COR-L47 (cell line): ENCODE measurements at regions not wholly inside any gene's neighbourhood (a gene's known extent, or its start where the extent isn't known, plus 50 kb on each side); places are given as distances from the start of the nearest gene placed in this dataset.

Source experiments
- DNase-seq: peaks from one replicate; lab custom pipeline; 2025; lab: John Stamatoyannopoulos, UW

DNA sequence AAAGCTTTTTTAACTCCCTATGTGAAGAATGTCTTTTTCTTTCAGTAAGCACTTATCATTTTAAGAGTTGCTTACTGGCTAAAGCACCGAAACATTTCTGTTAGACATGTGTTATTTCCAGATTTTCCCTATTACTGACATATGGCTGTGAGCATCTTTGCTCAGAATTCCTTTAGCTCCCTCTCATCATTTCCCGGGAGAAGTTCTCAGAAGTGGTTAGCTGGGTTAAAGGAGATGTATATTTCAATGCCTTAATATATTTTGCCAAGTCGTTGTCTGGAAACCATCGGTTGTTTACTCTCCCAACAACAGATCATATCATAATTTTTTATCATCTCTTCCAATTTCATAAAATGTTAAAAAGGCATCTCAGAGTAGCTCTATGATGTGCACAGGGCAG, 396.5 kb downstream of the OCA2 start:
- DNase-seq, result no peak

DNA sequence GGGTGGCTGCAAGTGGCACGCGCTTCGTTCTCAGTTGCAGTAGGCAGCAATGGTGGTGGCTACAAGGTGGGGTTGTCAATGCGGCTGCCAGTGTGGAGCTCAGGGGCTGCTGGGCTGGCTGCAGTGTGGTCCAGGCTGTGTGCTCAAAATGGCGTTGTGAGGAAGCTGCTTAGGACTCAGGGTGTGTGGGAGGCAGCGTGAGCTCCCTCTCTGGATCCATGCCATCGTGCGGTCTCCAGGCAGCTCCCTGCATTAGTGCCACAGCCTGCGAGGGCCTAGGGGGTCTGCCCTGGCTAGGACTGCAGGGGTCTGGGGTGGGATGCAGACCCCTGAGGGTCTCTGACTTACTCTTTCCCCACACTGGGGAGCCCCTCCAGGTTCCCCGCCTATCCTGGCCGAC, 397.2 kb downstream of the OCA2 start:
- no peak for DNase-seq

DNA sequence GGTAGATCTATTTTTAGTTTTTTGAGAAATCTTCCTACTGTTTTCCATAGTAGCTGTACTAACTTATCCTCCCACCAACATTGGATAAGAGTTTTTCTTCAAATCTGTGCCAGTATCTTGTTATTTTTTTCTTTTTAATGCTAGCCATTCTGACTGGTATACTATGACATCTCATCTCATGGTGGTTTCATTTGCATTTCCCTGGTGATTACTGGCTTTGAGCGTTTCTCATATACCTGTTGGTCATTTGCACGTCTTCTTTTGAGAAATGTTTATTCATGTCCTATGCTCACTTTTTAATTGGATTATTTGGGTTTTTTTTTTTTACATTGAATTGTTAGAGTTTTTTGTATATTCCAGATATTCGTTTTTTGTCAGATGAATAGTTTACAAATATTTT, 398.1 kb downstream of the OCA2 start:
- no peak for DNase-seq

DNA sequence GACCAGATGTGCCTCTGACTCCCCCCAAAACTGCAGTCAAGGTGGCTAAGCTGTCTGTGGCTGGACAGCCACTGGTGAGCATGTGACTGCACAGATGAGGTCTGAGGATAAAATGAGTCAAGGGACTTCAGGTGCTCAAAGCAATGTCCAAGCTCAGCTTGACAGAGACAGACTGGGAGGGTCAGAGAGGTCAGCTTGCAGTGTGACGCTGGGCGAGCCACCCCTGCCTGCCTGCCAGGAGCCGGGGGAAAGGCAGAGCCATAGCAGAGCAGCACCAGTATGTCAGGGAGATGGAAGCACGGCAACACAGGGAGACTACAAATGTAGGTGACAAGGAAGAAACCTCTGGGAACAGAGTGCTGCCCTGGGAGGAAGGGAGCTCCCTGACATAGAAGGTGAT, 399.4 kb downstream of the OCA2 start:
- DNase-seq, result no peak

DNA sequence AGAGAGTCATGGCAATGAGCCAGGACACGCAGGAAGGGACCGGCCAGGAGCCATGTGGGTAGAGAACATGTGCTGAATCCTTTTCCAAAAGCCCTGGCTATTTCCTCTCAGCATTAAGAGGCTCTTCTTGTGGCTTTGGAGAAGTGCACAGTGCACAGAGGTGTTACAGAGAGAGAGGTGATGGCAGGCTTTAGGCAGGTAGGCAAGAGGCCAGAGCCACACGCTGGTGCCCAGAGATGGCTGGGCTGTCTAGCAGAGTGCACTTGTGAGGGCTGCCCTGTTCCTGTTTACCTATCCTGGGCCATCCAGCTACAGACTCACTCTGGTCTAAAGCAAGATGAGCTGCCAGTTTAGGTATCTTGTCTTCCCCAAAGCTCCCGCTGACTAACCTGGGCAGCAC, 402.6 kb downstream of the OCA2 start:
- no peak for DNase-seq

DNA sequence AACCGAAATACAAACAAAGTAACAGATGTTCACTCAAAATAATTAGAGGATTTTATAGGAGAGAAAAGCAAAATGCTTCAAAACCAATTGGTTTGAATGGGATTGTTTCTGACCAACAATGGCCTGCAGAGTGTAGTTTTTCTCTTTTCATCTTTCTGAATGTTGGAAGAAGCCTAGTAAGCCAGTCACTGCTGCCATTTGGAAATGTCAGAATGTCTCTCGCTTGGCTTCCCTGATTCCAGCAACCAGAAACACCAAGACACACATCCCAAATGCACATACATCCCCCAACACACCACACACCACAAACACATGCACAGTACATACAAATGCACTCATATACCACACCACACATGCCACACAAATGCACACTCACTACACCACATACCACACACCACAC, 403.4 kb downstream of the OCA2 start:
- DNase-seq, result no peak

DNA sequence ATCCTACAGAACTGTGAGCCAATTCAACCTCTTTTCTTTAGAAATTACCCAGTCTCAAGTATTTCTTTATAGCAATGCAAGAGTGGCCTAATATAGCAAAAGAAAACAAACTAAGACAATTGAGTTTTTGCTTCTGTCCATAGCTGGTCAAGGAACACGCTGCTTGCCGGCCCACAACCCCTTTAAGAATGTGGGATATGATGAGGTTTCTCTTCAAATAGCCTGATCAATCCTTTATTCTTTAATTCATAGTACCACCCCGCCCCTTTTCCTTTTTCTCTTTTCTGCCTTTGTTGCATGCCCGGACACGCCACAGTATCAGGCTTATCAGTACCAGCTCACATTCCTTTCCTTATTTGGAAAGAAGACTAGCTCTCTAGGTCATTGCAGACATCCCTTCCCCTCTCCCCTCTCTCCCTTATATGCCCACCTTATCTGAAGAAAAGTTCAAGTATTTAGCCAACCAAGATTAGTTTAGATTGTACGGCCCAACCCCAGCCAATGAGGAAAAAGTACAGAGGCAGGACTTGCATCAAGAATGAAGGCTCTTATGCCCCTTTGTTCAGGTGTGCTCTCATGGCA, 404.5 kb downstream of the OCA2 start:
- no peak for DNase-seq

DNA sequence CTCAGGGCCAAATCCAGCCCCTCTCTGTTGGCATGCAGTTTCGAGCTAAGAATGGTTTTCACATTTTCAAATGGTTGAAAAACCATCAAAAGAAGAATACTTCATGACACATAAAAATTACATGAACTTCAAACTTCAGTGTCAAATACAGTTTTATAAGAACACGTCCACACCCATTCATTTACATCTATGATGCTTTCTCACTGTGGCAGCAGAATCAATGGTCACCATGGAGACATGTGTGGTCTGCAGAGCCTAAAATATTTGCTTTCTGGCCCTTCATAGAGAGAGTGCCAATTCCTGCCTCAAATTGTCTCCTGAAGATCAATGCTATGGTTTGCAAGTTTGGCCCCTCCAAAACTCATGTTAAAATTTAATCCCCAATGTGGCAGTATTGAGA, 405.8 kb downstream of the OCA2 start:
- DNase-seq, result no peak

DNA sequence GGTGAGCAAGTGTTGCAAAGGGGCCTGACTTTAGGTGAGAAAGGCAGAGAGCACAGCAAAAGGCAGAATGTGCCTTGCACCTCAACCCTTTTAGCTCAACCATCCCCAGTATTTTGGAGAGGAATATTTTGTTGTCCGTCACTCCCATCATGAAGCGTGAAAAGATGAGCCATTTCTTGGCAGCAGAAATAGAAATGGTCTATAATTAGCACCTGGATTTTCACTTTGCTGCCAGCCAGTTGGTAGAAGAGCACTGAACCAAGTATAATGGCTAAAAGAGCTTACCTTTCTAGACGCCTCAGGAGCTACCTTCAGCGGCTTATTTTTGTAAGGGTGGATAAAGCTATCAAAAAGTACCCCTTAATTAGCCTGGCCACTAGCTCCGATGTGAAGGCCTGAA, 406.7 kb downstream of the OCA2 start:
- peak; percentile 54 for DNase-seq

DNA sequence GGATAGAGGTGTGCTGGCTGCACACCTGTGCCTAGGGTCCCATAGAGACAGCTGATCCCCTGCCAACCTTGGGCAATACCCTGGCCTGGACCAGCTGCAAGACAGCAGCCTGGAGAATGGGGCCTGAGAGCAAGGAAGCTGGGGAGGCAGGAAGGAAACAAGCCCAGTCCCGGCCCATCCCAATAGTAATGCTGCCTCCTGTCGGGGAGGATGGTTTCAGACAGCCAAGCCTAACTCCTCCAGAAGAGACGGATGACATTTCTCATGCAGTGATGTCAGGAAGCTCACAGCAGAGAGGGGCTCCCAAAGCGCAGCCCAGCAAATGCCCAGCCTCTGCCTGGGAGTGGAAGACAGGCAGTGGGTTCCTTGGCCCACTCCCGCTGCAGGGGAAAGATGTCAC, 408.8 kb downstream of the OCA2 start:
- no peak for DNase-seq

DNA sequence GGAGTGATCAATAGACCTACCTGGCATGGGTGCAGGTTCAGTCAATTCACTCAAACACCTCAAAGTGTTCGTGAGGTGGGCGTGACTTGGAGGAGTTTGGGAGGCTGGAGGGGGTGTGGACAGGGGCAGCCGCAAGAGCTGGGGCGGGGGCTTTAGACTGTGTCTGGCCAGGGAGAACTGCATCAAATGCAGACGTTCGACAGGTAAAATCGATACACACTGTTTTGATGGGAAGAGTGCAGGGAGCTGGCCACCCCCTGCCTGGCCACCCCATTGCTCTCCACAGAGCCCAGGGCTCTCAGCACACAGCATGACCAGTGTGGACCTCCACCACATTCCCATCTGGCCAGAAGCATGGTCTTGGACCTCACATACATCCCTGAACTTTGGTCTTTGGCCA, 412.1 kb downstream of the OCA2 start:
- DNase-seq, result no peak

DNA sequence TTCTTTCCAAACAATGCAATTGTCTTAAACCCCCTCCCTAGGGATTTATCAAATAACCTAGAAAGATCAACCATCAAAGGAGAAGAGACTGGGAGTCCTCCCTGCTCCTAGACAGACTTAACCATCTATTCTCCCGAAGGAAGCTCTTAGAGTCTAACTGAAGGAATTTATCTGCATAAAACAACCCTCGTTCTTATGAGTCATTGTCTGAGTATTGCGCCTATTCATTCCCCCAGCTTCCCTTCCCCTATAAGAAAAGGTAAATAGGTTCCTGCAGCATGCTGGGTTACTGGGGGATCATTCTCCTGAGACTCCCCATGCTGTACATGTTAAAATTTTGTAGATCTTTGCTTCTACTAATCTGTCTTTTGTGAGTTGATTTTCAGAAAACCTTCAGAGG, 412.7 kb downstream of the OCA2 start:
- no peak for DNase-seq

DNA sequence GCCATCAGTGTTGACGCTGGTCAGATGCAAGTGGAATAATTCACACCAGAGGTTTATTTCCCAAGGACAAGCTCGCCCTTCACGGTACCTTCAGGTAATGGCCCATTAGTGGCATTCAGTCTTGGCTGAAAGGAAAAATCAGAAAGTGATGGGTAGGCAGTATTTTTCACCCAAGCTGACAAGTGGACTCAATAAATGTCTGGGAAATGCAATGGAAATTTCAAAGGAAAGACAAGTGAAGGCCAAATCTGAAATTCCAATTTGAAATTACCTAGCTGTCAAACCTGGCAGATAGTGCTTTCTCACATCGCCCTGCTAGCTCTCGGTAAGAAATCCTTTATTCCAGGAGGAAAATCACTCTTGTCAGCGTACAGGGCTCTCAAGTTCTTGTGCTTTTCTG, 413.5 kb downstream of the OCA2 start:
- no peak for DNase-seq

DNA sequence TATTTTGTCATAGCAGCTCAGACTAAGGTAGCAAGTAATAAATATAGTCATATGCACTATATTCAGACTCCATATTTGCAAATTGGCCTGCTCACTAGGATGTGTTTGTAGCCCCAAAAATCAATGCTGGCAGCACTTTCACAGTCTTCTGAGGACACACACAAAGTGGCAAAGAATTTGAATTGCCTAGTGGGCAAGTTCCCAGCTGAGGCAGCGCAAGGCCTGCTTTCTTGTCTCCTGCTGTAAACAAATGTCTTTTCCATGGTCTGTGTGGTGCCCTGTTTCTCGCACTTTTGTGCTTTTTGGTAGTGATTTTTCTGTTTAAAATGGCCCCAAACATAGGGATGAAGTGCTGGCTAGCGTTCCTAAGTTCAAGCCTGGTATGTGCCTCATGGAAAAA, 416.0 kb downstream of the OCA2 start:
- DNase-seq, result no peak

DNA sequence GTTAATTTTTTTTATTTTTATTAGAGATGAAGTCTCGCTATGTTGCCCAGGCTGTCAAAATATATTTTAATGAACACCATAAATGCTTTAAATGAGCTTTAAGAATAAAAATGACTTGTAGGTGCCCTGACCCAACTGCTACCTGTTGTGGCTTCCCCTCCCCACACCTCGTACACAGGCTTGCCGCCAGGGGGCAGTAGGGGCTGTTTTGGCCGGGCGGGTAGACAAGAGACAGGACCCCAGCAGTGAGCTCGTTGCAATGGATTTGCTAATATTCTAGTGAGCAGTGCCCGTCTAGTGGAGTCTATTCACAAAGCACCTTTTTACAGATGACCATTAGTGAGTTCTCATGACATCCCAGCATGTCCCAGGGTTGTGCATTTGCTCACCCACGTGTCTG, 418.1 kb downstream of the OCA2 start:
- DNase-seq, result no peak

DNA sequence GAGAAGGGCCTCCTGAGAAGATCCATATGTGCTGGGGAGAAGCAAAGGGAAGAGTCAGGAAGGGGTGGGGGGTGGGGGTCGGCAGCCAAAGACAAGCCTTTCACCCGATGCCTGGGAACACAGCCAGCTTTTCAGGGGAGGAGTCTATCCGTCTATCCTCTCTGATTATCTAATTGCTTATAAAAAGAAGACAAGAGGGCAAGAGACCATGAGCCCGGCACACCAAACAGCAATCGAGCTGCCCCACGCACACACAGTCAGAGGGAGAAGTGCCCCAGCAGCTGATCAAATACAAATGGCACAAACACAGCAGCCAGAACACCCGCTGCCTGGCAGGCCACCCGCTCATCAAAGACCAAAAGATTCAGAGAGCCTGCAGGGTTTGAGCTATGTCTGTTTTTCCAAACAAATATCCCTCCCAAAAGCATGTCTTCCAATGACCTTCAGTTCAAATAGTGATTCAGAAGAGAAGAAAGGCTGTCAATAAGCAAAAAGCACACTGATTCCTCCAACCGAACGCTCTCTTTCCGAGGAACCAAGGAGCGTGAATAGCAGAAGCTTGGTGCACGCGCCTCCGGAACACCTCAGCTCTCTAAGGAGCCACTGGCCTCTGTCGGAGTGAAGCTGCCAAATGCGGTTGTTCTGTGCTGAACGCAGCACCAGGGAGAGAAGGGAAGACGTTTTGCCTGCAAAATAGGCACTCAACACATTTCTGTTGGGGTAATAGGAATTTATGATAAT, 419.2 kb downstream of the OCA2 start:
- peak; percentile 95 for DNase-seq

DNA sequence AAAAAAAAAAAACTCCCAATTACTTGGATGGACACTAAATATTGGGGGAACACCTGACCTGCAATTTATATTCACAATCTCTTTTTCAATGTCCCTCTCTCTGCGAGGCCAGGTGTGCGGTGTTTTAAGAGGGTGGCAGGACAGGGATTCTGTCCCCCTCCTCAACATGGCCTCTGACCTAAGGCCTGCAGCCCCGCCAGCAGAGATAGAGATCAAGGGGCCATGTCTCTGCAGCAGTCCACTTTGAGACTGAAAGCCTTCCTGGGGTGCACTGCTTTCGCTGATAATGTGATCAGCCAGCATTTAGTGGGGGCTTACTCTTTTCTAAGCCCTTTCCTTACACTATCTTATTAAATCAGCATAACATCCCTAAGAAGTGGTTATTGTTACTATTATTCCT, 419.9 kb downstream of the OCA2 start:
- no peak for DNase-seq

DNA sequence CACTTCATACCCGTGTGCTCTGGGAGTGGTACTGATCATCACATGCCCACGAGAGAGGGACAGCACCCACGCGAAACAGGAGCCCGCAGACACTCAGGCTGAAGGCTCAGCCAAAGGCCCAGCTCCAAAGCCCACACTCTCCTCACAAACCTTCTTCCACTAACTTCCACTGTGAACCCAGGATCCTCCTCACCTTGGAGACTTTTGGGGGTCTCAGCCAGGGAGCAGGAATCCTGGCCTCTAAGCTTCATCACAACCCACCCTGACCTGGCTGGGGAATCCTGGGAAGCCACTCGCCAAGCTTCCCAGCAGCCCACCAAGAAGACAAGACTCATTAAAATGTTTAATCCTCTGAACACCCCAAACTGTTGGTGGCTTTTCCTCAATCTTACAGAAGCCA, 421.2 kb downstream of the OCA2 start:
- no peak for DNase-seq

DNA sequence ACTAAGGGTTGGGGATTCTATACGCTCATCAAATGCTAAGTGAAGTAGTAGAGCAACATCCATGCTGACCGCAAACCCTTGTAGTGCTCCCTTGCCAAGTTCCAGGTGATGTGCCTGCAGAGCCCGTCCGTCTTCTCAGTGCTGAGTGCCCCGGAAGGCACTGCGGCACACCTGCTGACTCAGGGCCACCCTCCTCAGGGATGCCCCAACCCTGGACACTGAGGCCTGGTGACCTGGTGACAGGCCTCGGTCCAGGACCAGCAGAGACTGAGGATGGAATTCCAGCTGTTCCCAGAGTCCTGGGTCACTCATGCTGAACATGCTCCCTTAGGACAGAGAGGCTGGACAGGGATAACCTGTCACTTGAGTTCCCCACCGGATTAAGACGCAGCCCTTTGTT, 422.5 kb downstream of the OCA2 start:
- no peak for DNase-seq

DNA sequence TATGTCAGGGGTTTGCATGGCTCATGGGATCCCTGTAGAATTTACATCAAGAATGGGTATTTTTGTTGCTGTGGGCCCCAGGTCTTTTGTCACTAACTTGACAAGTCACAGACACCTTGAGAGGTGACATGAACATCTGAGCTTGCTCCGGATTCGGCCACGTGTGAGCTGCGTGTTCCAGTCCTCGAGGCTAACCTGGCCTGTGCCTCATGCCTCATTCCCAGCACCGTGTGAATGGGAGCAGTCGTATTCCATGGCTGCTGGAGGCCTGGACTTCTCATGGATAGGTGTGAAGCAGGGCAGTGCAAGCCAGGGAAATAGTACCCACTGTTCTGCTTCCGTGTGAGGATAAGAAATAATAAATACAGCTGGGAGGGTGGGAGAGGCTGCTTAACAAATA, 423.5 kb downstream of the OCA2 start:
- DNase-seq, result no peak

DNA sequence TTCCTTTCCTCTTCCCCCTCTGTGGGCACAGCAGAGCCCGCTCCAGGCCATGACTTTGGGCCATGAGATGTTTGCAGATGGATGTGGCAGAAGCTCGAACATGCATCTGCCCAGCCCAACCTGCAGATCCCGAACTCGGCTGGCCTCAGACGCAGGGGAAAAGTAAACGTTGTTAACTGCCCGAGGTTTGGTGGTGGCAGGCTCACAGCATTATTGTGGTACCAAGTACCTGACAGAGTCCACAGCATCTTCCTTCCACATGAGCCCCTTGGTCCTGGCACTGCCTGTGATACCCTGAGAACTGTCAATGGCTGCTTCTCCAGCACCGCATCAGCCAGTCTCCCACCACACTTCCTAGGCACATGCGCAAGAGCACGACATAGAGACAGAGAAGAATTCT, 424.3 kb downstream of the OCA2 start:
- DNase-seq, result no peak

DNA sequence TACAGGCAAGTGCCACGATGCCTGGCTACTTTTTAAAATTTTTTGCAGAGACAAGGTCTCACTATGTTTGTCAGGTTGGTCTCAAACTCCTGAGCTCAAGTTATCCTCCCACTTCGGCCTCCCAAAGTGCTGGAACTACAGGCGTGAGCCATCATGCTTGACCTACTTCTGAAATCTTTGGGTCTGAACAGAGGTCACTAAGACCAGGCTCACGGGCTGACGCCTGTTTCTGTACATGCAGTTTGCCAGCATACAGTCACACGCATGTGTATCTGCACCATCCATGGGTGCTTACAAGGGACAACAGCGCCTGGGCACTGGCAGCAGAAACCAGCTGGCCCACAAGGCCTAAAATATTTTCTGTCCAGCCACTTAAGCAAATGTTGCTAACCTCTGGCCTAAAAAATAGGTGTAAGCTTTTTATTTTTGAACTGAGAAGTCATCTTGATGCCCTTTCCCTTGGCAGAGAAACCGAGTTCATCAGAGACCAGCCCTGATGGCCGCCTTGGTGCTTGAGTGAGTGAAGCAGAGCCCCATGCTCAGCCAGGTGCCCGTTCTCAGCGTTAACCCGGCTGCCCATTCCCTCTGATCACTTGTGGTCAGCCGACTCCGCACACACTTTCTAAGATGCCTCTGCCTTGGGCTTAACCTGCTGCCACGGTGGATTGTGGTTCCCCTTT, 425.2 kb downstream of the OCA2 start:
- DNase-seq, result no peak

DNA sequence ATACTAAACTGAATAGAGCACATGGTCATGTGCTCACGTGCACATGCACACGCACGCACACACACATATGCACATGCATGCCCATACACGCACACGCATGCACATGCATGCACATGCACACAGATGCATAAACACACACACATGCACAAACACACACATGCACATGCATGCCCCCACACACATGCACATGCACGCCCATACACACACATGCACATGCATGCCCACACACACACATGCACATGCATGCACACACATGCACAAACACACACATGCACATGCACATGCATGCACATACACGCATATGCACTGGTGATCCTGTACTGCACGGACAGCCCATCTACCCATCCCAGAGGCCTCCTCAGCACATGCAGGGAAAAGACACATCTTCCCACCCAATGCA, 426.6 kb downstream of the OCA2 start:
- DNase-seq, result no peak
